HEK293 (cell line): ENCODE measurements at regions not wholly inside any gene's neighbourhood (a gene's known extent, or its start where the extent isn't known, plus 50 kb on each side); places are given as distances from the start of the nearest gene placed in this dataset.

ENCODE experiments used
- ZNF169 ChIP-seq: fragments of 450-650 bp; formaldehyde crosslinking; IDR thresholded peaks from 2 replicates; pipeline ENCODE4 v1.5.1; 2016; ENCODE audit warnings: missing biosample characterization, missing genetic modification characterization
- ZNF274 ChIP-seq, 2 experiments: fragments of 200-500 bp in 1 of 2; fragments of 450-650 bp in 1 of 2; sonication (Bioruptor generic) in 1 of 2; formaldehyde crosslinking in 1 of 2; IDR thresholded peaks; 2 replicates each; pipeline versions ENCODE4 v1.5.1 to v1.6.1; 2014 to 2016; ENCODE audit warnings: borderline replicate concordance in 1 of 2, inconsistent platforms in 1 of 2, low read length in 1 of 2, missing biosample characterization in 1 of 2, missing genetic modification characterization in 1 of 2
- ZNF302 ChIP-seq: fragments of 450-650 bp; formaldehyde crosslinking; IDR thresholded peaks from 2 replicates; pipeline ENCODE4 v1.5.1; 2016; ENCODE audit warnings: missing biosample characterization, missing genetic modification characterization, low read depth
- ZNF776 ChIP-seq: fragments of 450-650 bp; formaldehyde crosslinking; IDR thresholded peaks from 2 replicates; pipeline ENCODE4 v1.5.0; 2017; ENCODE audit warnings: missing biosample characterization, missing genetic modification characterization, borderline replicate concordance
- TF ChIP-seq, protein P1 (sequence below): fragments of 450-650 bp; formaldehyde crosslinking; IDR thresholded peaks from 2 replicates; pipeline ENCODE4 v1.5.1; 2016; ENCODE audit warnings: missing biosample characterization, missing genetic modification characterization
- TF ChIP-seq, protein P2 (sequence below): fragments of 450-650 bp; formaldehyde crosslinking; IDR thresholded peaks from 2 replicates; pipeline ENCODE4 v1.5.1; 2016; ENCODE audit warnings: missing biosample characterization, missing genetic modification characterization, low read depth
- TF ChIP-seq, protein P3 (sequence below): fragments of 450-650 bp; formaldehyde crosslinking; IDR thresholded peaks from 2 replicates; pipeline ENCODE4 v1.5.1; 2016; ENCODE audit warnings: missing biosample characterization, missing genetic modification characterization
- TF ChIP-seq, protein P4 (sequence below): fragments of 450-650 bp; formaldehyde crosslinking; IDR thresholded peaks from 2 replicates; pipeline ENCODE4 v1.5.1; 2016; ENCODE audit warnings: missing biosample characterization, missing genetic modification characterization
- TF ChIP-seq, protein P5 (sequence below): fragments of 450-650 bp; formaldehyde crosslinking; IDR thresholded peaks from 2 replicates; pipeline ENCODE4 v1.5.1; 2017; ENCODE audit warnings: missing biosample characterization, missing genetic modification characterization
- TF ChIP-seq, protein P6 (sequence below): fragments of 450-650 bp; formaldehyde crosslinking; conservative IDR thresholded peaks from 2 replicates; pipeline ENCODE4 v1.5.1; 2016; ENCODE audit warnings: low read depth, missing biosample characterization, missing genetic modification characterization

DNA sequence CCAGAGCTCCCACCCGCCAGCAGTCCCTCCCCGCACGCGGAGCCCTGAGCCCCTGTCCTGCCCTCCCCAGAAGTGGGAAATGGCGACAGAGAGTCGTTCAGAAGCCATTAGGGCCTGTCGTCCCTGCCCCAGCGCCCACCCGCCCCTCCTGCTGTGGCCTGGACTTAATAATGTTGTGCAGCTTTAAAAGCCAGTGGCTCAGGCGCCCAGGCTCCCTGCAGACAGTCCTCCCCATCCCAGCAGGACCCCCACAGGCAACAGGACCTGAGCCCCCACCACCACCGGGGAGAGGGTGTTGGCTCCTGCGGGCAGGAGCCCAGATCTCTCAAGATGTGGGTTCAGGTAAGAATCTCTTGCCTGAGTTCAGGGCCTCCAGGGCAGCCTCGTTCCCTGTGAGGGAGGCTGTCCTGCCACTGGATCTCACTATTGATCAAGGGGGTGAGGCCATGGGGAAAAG is 125.3 kb upstream of the RUNX3 start:
- TF ChIP-seq, protein P1, sequence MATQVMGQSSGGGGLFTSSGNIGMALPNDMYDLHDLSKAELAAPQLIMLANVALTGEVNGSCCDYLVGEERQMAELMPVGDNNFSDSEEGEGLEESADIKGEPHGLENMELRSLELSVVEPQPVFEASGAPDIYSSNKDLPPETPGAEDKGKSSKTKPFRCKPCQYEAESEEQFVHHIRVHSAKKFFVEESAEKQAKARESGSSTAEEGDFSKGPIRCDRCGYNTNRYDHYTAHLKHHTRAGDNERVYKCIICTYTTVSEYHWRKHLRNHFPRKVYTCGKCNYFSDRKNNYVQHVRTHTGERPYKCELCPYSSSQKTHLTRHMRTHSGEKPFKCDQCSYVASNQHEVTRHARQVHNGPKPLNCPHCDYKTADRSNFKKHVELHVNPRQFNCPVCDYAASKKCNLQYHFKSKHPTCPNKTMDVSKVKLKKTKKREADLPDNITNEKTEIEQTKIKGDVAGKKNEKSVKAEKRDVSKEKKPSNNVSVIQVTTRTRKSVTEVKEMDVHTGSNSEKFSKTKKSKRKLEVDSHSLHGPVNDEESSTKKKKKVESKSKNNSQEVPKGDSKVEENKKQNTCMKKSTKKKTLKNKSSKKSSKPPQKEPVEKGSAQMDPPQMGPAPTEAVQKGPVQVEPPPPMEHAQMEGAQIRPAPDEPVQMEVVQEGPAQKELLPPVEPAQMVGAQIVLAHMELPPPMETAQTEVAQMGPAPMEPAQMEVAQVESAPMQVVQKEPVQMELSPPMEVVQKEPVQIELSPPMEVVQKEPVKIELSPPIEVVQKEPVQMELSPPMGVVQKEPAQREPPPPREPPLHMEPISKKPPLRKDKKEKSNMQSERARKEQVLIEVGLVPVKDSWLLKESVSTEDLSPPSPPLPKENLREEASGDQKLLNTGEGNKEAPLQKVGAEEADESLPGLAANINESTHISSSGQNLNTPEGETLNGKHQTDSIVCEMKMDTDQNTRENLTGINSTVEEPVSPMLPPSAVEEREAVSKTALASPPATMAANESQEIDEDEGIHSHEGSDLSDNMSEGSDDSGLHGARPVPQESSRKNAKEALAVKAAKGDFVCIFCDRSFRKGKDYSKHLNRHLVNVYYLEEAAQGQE (tag by site-specific recombination): no peak
- TF ChIP-seq, protein P2, sequence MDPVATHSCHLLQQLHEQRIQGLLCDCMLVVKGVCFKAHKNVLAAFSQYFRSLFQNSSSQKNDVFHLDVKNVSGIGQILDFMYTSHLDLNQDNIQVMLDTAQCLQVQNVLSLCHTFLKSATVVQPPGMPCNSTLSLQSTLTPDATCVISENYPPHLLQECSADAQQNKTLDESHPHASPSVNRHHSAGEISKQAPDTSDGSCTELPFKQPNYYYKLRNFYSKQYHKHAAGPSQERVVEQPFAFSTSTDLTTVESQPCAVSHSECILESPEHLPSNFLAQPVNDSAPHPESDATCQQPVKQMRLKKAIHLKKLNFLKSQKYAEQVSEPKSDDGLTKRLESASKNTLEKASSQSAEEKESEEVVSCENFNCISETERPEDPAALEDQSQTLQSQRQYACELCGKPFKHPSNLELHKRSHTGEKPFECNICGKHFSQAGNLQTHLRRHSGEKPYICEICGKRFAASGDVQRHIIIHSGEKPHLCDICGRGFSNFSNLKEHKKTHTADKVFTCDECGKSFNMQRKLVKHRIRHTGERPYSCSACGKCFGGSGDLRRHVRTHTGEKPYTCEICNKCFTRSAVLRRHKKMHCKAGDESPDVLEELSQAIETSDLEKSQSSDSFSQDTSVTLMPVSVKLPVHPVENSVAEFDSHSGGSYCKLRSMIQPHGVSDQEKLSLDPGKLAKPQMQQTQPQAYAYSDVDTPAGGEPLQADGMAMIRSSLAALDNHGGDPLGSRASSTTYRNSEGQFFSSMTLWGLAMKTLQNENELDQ (tag by site-specific recombination): no peak
- TF ChIP-seq, protein P3, sequence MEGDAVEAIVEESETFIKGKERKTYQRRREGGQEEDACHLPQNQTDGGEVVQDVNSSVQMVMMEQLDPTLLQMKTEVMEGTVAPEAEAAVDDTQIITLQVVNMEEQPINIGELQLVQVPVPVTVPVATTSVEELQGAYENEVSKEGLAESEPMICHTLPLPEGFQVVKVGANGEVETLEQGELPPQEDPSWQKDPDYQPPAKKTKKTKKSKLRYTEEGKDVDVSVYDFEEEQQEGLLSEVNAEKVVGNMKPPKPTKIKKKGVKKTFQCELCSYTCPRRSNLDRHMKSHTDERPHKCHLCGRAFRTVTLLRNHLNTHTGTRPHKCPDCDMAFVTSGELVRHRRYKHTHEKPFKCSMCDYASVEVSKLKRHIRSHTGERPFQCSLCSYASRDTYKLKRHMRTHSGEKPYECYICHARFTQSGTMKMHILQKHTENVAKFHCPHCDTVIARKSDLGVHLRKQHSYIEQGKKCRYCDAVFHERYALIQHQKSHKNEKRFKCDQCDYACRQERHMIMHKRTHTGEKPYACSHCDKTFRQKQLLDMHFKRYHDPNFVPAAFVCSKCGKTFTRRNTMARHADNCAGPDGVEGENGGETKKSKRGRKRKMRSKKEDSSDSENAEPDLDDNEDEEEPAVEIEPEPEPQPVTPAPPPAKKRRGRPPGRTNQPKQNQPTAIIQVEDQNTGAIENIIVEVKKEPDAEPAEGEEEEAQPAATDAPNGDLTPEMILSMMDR (tag by site-specific recombination): no peak
- TF ChIP-seq, protein P4, sequence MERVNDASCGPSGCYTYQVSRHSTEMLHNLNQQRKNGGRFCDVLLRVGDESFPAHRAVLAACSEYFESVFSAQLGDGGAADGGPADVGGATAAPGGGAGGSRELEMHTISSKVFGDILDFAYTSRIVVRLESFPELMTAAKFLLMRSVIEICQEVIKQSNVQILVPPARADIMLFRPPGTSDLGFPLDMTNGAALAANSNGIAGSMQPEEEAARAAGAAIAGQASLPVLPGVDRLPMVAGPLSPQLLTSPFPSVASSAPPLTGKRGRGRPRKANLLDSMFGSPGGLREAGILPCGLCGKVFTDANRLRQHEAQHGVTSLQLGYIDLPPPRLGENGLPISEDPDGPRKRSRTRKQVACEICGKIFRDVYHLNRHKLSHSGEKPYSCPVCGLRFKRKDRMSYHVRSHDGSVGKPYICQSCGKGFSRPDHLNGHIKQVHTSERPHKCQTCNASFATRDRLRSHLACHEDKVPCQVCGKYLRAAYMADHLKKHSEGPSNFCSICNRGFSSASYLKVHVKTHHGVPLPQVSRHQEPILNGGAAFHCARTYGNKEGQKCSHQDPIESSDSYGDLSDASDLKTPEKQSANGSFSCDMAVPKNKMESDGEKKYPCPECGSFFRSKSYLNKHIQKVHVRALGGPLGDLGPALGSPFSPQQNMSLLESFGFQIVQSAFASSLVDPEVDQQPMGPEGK: no peak
- no peak for TF ChIP-seq ZNF776 (tag by site-specific recombination)
- no peak for TF ChIP-seq ZNF302 (tag by site-specific recombination)
- TF ChIP-seq ZNF169: no peak
- TF ChIP-seq, protein P5, sequence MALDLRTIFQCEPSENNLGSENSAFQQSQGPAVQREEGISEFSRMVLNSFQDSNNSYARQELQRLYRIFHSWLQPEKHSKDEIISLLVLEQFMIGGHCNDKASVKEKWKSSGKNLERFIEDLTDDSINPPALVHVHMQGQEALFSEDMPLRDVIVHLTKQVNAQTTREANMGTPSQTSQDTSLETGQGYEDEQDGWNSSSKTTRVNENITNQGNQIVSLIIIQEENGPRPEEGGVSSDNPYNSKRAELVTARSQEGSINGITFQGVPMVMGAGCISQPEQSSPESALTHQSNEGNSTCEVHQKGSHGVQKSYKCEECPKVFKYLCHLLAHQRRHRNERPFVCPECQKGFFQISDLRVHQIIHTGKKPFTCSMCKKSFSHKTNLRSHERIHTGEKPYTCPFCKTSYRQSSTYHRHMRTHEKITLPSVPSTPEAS: no peak
- TF ChIP-seq ZNF274 (IDR thresholded peaks at IDR 0.05; ENCODE audit: low read length): no peak
- TF ChIP-seq ZNF274 (tag by site-specific recombination; IDR thresholded peaks at IDR 0.05; ENCODE audit: borderline replicate concordance): no peak
- TF ChIP-seq, protein P6, sequence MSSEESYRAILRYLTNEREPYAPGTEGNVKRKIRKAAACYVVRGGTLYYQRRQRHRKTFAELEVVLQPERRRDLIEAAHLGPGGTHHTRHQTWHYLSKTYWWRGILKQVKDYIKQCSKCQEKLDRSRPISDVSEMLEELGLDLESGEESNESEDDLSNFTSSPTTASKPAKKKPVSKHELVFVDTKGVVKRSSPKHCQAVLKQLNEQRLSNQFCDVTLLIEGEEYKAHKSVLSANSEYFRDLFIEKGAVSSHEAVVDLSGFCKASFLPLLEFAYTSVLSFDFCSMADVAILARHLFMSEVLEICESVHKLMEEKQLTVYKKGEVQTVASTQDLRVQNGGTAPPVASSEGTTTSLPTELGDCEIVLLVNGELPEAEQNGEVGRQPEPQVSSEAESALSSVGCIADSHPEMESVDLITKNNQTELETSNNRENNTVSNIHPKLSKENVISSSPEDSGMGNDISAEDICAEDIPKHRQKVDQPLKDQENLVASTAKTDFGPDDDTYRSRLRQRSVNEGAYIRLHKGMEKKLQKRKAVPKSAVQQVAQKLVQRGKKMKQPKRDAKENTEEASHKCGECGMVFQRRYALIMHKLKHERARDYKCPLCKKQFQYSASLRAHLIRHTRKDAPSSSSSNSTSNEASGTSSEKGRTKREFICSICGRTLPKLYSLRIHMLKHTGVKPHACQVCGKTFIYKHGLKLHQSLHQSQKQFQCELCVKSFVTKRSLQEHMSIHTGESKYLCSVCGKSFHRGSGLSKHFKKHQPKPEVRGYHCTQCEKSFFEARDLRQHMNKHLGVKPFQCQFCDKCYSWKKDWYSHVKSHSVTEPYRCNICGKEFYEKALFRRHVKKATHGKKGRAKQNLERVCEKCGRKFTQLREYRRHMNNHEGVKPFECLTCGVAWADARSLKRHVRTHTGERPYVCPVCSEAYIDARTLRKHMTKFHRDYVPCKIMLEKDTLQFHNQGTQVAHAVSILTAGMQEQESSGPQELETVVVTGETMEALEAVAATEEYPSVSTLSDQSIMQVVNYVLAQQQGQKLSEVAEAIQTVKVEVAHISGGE: no peak
